Muscle layer of duodenum (tissue), 2 donors: ENCODE measurements at regions not wholly inside any gene's neighbourhood (a gene's known extent, or its start where the extent isn't known, plus 50 kb on each side); places are given as distances from the start of the nearest gene placed in this dataset.

Experiments used
- H3K27ac ChIP-seq: one replicate; pipeline ENCODE4 v1.7.0; 2013; ENCODE audit warnings: mild to moderate bottlenecking, low read length
- H3K27me3 ChIP-seq: one replicate; pipeline ENCODE4 v1.7.0; 2013; ENCODE audit warnings: low read depth, mild to moderate bottlenecking, control low read depth, low read length
- H3K36me3 ChIP-seq, 2 donors: one replicate each; pipeline ENCODE4 v1.7.0; 2013; ENCODE audit warnings: low read length in 2 of 2, control low read depth in 1 of 2, mild to moderate bottlenecking in 1 of 2; ENCODE audit not compliant: insufficient read depth in 2 of 2, control insufficient read depth in 1 of 2
- H3K4me1 ChIP-seq, 2 donors: one replicate each; pipeline ENCODE4 v1.7.0; 2013; ENCODE audit warnings: low read length in 2 of 2, mild to moderate bottlenecking in 2 of 2, control low read depth in 1 of 2, moderate library complexity in 1 of 2; ENCODE audit not compliant: insufficient read depth in 2 of 2, control insufficient read depth in 1 of 2
- H3K4me3 ChIP-seq, 2 donors: one replicate each; pipeline ENCODE4 v1.7.0; 2013; ENCODE audit warnings: low read length in 2 of 2, low read depth in 1 of 2, mild to moderate bottlenecking in 1 of 2
- H3K9me3 ChIP-seq, 2 donors: one replicate each; pipeline ENCODE4 v1.7.0; 2013; ENCODE audit warnings: low read length in 2 of 2, control low read depth in 1 of 2, mild to moderate bottlenecking in 1 of 2; ENCODE audit not compliant: control insufficient read depth in 1 of 2
- donor health status: healthy.

- Histone ChIP-seq H3K36me3 (no peaks in the 10 kb centered on the region), H3K4me3 (no peak overlapping the region), H3K27me3 (no peaks in the 10 kb centered on the region), H3K9me3 (no peaks in the 10 kb centered on the region), H3K27ac (no peak overlapping the region), H3K4me1 (no peaks in the 10 kb centered on the region)
Observed at GRCh38 chr4:163582703-163583102, 88.2 kb downstream of the TMA16 start.

- H3K27me3 ChIP-seq: no peaks in the 10 kb centered on the region
- H3K4me1 ChIP-seq: no peaks in the 10 kb centered on the region
- no peaks in the 10 kb centered on the region for H3K36me3 ChIP-seq
- no peak overlapping the region for H3K27ac ChIP-seq
- no peak overlapping the region for H3K4me3 ChIP-seq
- no peaks in the 10 kb centered on the region for H3K9me3 ChIP-seq
Observed at GRCh38 chr4:163587867-163588266, 93.4 kb downstream of the TMA16 start.

- Histone ChIP-seq H3K27me3 (no peaks in the 10 kb centered on the region), H3K4me1 (no peaks in the 10 kb centered on the region), H3K9me3 (no peaks in the 10 kb centered on the region), H3K36me3 (no peaks in the 10 kb centered on the region), H3K27ac (no peak overlapping the region), H3K4me3 (no peak overlapping the region)
Observed at GRCh38 chr4:163588532-163588931, 94.0 kb downstream of the TMA16 start.

GRCh38 chr4:163590103-163590502, 95.6 kb downstream of the TMA16 start:
- H3K36me3 ChIP-seq: no peaks in the 10 kb centered on the region
- no peaks in the 10 kb centered on the region for H3K9me3 ChIP-seq
- H3K4me3 ChIP-seq: no peak overlapping the region
- no peaks in the 10 kb centered on the region for H3K4me1 ChIP-seq
- no peaks in the 10 kb centered on the region for H3K27me3 ChIP-seq
- no peak overlapping the region for H3K27ac ChIP-seq

- no peak overlapping the region for H3K27ac ChIP-seq
- H3K4me3 ChIP-seq: no peak overlapping the region
- H3K4me1 ChIP-seq: no peaks in the 10 kb centered on the region
- H3K9me3 ChIP-seq: no peaks in the 10 kb centered on the region
- H3K27me3 ChIP-seq: no peaks in the 10 kb centered on the region
- no peaks in the 10 kb centered on the region for H3K36me3 ChIP-seq
Observed at GRCh38 chr4:163590619-163591264, 96.3 kb downstream of the TMA16 start.

GRCh38 chr4:163591614-163592020, 97.1 kb downstream of the TMA16 start:
- H3K36me3 ChIP-seq: no peaks in the 10 kb centered on the region
- no peak overlapping the region for H3K27ac ChIP-seq
- no peaks in the 10 kb centered on the region for H3K4me1 ChIP-seq

GRCh38 chr4:163592212-163592611, 97.7 kb downstream of the TMA16 start:
- H3K4me3 ChIP-seq: no peak overlapping the region
- no peaks in the 10 kb centered on the region for H3K27me3 ChIP-seq
- no peaks in the 10 kb centered on the region for H3K36me3 ChIP-seq
- H3K27ac ChIP-seq: no peak overlapping the region
- H3K4me1 ChIP-seq: no peaks in the 10 kb centered on the region
- H3K9me3 ChIP-seq: no peaks in the 10 kb centered on the region

More at GRCh38 chr4:163591614-163592020, 97.1 kb downstream of the TMA16 start:
- H3K9me3 ChIP-seq: no peaks in the 10 kb centered on the region
- no peak overlapping the region for H3K4me3 ChIP-seq
- H3K27me3 ChIP-seq: no peaks in the 10 kb centered on the region

GRCh38 chr4:163595580-163595979, 101.1 kb downstream of the TMA16 start:
- no peak overlapping the region for H3K4me3 ChIP-seq
- no peak overlapping the region for H3K27ac ChIP-seq
- no peaks in the 10 kb centered on the region for H3K9me3 ChIP-seq
- H3K4me1 ChIP-seq: no peaks in the 10 kb centered on the region
- H3K36me3 ChIP-seq: no peaks in the 10 kb centered on the region
- H3K27me3 ChIP-seq: no peaks in the 10 kb centered on the region

GRCh38 chr4:163598028-163598427, 103.5 kb downstream of the TMA16 start:
- H3K4me3 ChIP-seq: no peak overlapping the region
- H3K36me3 ChIP-seq: no peaks in the 10 kb centered on the region
- no peaks in the 10 kb centered on the region for H3K27me3 ChIP-seq
- no peak overlapping the region for H3K27ac ChIP-seq
- H3K9me3 ChIP-seq: no peaks in the 10 kb centered on the region
- no peaks in the 10 kb centered on the region for H3K4me1 ChIP-seq

- Histone ChIP-seq H3K27ac (no peak overlapping the region), H3K27me3 (no peaks in the 10 kb centered on the region), H3K4me1 (no peaks in the 10 kb centered on the region), H3K36me3 (no peaks in the 10 kb centered on the region), H3K4me3 (no peak overlapping the region), H3K9me3 (no peaks in the 10 kb centered on the region)
Observed at GRCh38 chr4:163598489-163598888, 104.0 kb downstream of the TMA16 start.

GRCh38 chr4:163600727-163601126, 106.2 kb downstream of the TMA16 start:
- Histone ChIP-seq H3K4me3 (no peak overlapping the region), H3K27ac (no peak overlapping the region), H3K4me1 (no peaks in the 10 kb centered on the region), H3K27me3 (no peaks in the 10 kb centered on the region), H3K36me3 (no peaks in the 10 kb centered on the region), H3K9me3 (no peaks in the 10 kb centered on the region)

GRCh38 chr4:163603257-163603656, 108.8 kb downstream of the TMA16 start:
- Histone ChIP-seq H3K4me1 (no peaks in the 10 kb centered on the region), H3K27ac (no peak overlapping the region), H3K9me3 (no peaks in the 10 kb centered on the region), H3K36me3 (no peaks in the 10 kb centered on the region), H3K4me3 (no peak overlapping the region), H3K27me3 (no peaks in the 10 kb centered on the region)
